ENCODE measurements at regions not wholly inside any gene's neighbourhood (a gene's known extent, or its start where the extent isn't known, plus 50 kb on each side); places are given as distances from the start of the nearest gene placed in this dataset.

DNA sequence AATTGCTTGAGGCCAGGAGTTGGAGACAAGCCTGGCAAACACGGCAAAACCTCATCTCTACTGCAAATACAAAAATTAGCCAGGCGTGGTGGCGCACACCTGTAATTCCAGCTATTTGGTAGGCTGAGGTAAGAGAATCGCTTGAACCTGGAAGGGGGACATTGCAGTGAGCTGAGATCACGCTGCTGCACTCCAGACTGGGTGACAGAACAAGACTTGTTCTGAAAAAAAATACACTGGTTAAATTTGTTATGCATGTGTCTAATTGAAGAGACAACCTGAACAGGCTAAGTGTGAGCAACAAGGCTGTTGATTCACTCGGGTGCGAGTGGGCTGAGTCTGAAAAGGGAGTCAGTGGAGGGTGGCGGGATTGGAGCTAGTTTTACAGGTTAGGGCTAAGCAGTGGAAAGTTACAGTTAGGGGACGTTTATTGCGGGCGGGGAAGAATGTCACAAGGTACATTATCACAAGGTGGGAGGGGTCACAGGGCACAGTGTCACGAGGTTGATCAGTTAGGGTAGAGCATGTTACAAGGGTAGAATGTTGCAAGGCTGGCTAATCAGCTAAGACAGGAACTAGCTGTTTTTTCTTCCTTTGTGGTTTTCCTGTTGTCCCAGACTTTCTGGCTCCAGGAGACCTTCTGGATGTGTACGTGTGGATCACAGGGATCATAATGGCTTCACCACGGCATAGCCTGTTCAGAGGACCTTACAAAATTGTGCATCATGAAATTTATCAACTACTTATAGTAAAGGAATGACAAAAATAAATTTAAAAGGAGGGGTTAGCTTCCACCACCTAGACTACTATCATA lies 115.8 kb downstream of the NAA11 start (continued):
- TF ChIP-seq NR4A1 (CRISPR knock-in tag; IDR thresholded peaks at IDR 0.05) (no peak), NR4A1 (tag; IDR thresholded peaks at IDR 0.05) (peak; percentile 75), MIER1 (IDR thresholded peaks at IDR 0.05; ENCODE audit: low read depth) (no peak), NFIX (CRISPR knock-in tag; IDR thresholded peaks at IDR 0.05; ENCODE audit: low read depth) (no peak), MEF2A (IDR thresholded peaks at IDR 0.05; ENCODE audit: control insufficient read depth, low read depth, low read length) (no peak), RBFOX2 (IDR thresholded peaks at IDR 0.05; ENCODE audit: low read depth, low read length) (peak; percentile 61), JUND (IDR thresholded peaks at IDR 0.05; ENCODE audit: borderline replicate concordance, low read depth, low read length) (peak; percentile 72; the same call in 1 of the 2 replicates), JUND (tag; IDR thresholded peaks at IDR 0.05; ENCODE audit: borderline replicate concordance, low read depth, low read length) (peak; percentile 74; the same call in 2 of the 3 replicates), RBM22 (IDR thresholded peaks at IDR 0.05; ENCODE audit: low read depth, low read length, poor library complexity, severe bottlenecking) (no peak), SIRT6 (IDR thresholded peaks at IDR 0.05; ENCODE audit: low read depth, low read length) (no peak), ZNF655 (CRISPR knock-in tag; IDR thresholded peaks at IDR 0.05) (no peak), ZNF780A (CRISPR knock-in tag; IDR thresholded peaks at IDR 0.05) (no peak), KLF6 (CRISPR knock-in tag; IDR thresholded peaks at IDR 0.05; ENCODE audit: borderline replicate concordance) (no peak), DLX4 (CRISPR knock-in tag; IDR thresholded peaks at IDR 0.05) (no peak), ZNF165 (CRISPR knock-in tag; IDR thresholded peaks at IDR 0.05; ENCODE audit: borderline replicate concordance) (peak; percentile 80; the same call in 1 of the 2 replicates), RBM17 (IDR thresholded peaks at IDR 0.05; ENCODE audit: borderline replicate concordance, low read depth, low read length) (no peak), ESRRB (CRISPR knock-in tag; IDR thresholded peaks at IDR 0.05; ENCODE audit: borderline replicate concordance) (no peak), POLR2AphosphoS2 (IDR thresholded peaks at IDR 0.05; ENCODE audit: low read length) (no peak), SETDB1 (IDR thresholded peaks at IDR 0.05; ENCODE audit: low read length) (no peak), TEAD1 (CRISPR knock-in tag; IDR thresholded peaks at IDR 0.05) (peak; percentile 90 to 97), MAFG (tag; conservative IDR thresholded peaks at IDR 0.05) (no peak)
- TF ChIP-seq, protein P1, sequence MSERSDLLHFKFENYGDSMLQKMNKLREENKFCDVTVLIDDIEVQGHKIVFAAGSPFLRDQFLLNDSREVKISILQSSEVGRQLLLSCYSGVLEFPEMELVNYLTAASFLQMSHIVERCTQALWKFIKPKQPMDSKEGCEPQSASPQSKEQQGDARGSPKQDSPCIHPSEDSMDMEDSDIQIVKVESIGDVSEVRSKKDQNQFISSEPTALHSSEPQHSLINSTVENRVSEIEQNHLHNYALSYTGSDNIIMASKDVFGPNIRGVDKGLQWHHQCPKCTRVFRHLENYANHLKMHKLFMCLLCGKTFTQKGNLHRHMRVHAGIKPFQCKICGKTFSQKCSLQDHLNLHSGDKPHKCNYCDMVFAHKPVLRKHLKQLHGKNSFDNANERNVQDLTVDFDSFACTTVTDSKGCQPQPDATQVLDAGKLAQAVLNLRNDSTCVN (CRISPR knock-in tag; IDR thresholded peaks at IDR 0.05): no peak
- TF ChIP-seq, protein P2, sequence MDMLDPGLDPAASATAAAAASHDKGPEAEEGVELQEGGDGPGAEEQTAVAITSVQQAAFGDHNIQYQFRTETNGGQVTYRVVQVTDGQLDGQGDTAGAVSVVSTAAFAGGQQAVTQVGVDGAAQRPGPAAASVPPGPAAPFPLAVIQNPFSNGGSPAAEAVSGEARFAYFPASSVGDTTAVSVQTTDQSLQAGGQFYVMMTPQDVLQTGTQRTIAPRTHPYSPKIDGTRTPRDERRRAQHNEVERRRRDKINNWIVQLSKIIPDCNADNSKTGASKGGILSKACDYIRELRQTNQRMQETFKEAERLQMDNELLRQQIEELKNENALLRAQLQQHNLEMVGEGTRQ (CRISPR knock-in tag; IDR thresholded peaks at IDR 0.05): no peak; the same call in 1 of the 2 replicates

All from K562 (cell line).